ENCODE measurements at regions not wholly inside any gene's neighbourhood (a gene's known extent, or its start where the extent isn't known, plus 50 kb on each side); places are given as distances from the start of the nearest gene placed in this dataset.

- H3K4ac ChIP-seq (ENCODE audit: low read depth in 1 of 2, low read length in 2 of 2) = no peak overlapping the region
- H3K18ac ChIP-seq (ENCODE audit: low read depth in 1 of 2, low read length in 2 of 2) = peak overlapping the region in 1 of 2 experiments; percentile 54
- no peak overlapping the region for H2AK5ac ChIP-seq (ENCODE audit: low read length, severe bottlenecking)
- no peaks in the 10 kb centered on the region for H3K27me3 ChIP-seq (ENCODE audit: control insufficient read depth in 1 of 2, insufficient read depth in 1 of 2, low read length in 2 of 2)
- H4K8ac ChIP-seq (ENCODE audit: low read length) = no peak overlapping the region
- H3K4me3 ChIP-seq (ENCODE audit: insufficient read depth in 1 of 2, low read depth in 1 of 2, low read length in 2 of 2) = no peak overlapping the region
- no CpG with 5 or more reads among the region's 1 CpG for WGBS
- H3K23ac ChIP-seq (ENCODE audit: low read length in 2 of 2) = no peak overlapping the region
- no peak overlapping the region for H2AFZ ChIP-seq (ENCODE audit: low read depth, low read length)
- H2BK15ac ChIP-seq (ENCODE audit: low read depth, poor library complexity, severe bottlenecking) = no peak overlapping the region
- H3K9ac ChIP-seq (ENCODE audit: low read length) = no peak overlapping the region
- no peaks in the 10 kb centered on the region for H3K79me1 ChIP-seq (replicated peaks; ENCODE audit: low read length, poor library complexity, severe bottlenecking)
- H2BK5ac ChIP-seq (ENCODE audit: low read depth, low read length, poor library complexity, severe bottlenecking) = no peak overlapping the region
- H2BK120ac ChIP-seq (ENCODE audit: low read depth, low read length) = no peak overlapping the region
- H3K4me2 ChIP-seq (ENCODE audit: low read length, poor library complexity, severe bottlenecking) = no peak overlapping the region
- H3K4me1 ChIP-seq (ENCODE audit: control insufficient read depth, insufficient read depth, low read depth, low read length) = peaks cover 6% of the 10 kb centered on the region
- H4K91ac ChIP-seq (ENCODE audit: low read length) = no peak overlapping the region
- H3K14ac ChIP-seq (ENCODE audit: low read length in 2 of 2) = no peak overlapping the region
- H3K27ac ChIP-seq (ENCODE audit: low read length, poor library complexity, severe bottlenecking) = no peak overlapping the region
- no peak for DNase-seq
- H3K36me3 ChIP-seq (ENCODE audit: control insufficient read depth in 1 of 2, insufficient read depth in 2 of 2, low read depth in 1 of 2, low read length in 2 of 2) = no peaks in the 10 kb centered on the region
- no peaks in the 10 kb centered on the region for H3K9me3 ChIP-seq (ENCODE audit: control insufficient read depth, low read length)
- no peak overlapping the region for H2BK12ac ChIP-seq (ENCODE audit: low read length in 2 of 2)
These were observed 308.8 kb downstream of the HHIPL2 start for GRCh38 chr1:222239130-222239529.

DNA sequence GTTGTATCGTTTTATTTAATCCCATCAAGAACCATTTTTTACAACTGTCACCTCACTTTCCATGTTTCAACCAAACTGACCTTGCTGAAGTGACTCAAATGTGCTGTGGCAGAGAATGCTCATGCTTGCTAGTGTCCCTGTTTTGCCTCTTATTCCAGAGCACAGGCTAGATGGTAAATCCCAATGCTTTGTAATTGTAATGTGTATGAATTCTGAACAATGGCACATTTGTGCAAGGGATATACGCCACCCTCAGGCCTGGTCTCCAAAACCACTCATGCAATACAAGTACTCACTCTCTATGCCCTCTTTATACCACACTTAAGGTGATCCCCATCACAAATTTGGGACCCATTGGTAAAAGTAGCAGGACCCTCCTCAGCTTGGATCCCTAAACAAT, 313.6 kb downstream of the HHIPL2 start:
- Histone ChIP-seq H3K36me3 (ENCODE audit: control insufficient read depth in 1 of 2, insufficient read depth in 2 of 2, low read depth in 1 of 2, low read length in 2 of 2) (no peaks in the 10 kb centered on the region), H3K4ac (ENCODE audit: low read depth in 1 of 2, low read length in 2 of 2) (no peak overlapping the region), H3K23ac (ENCODE audit: low read length in 2 of 2) (no peak overlapping the region), H3K9ac (ENCODE audit: low read length) (no peak overlapping the region), H4K8ac (ENCODE audit: low read length) (no peak overlapping the region), H2AK5ac (ENCODE audit: low read length, severe bottlenecking) (no peak overlapping the region), H3K4me3 (ENCODE audit: insufficient read depth in 1 of 2, low read depth in 1 of 2, low read length in 2 of 2) (no peak overlapping the region), H3K4me1 (ENCODE audit: control insufficient read depth, insufficient read depth, low read depth, low read length) (no peaks in the 10 kb centered on the region), H3K27ac (ENCODE audit: low read length, poor library complexity, severe bottlenecking) (no peak overlapping the region), H3K14ac (ENCODE audit: low read length in 2 of 2) (no peak overlapping the region), H3K79me1 (replicated peaks; ENCODE audit: low read length, poor library complexity, severe bottlenecking) (no peaks in the 10 kb centered on the region), H2BK12ac (ENCODE audit: low read length in 2 of 2) (peak overlapping the region; percentile 24 to 66), H2AFZ (ENCODE audit: low read depth, low read length) (no peak overlapping the region), H2BK120ac (ENCODE audit: low read depth, low read length) (peak overlapping the region; percentile 30), H3K27me3 (ENCODE audit: control insufficient read depth in 1 of 2, insufficient read depth in 1 of 2, low read length in 2 of 2) (no peaks in the 10 kb centered on the region), H3K18ac (ENCODE audit: low read depth in 1 of 2, low read length in 2 of 2) (no peak overlapping the region), H3K9me3 (ENCODE audit: control insufficient read depth, low read length) (peaks cover 5% of the 10 kb centered on the region), H4K91ac (ENCODE audit: low read length) (no peak overlapping the region), H2BK5ac (ENCODE audit: low read depth, low read length, poor library complexity, severe bottlenecking) (no peak overlapping the region), H2BK15ac (ENCODE audit: low read depth, poor library complexity, severe bottlenecking) (no peak overlapping the region), H3K4me2 (ENCODE audit: low read length, poor library complexity, severe bottlenecking) (no peak overlapping the region)
- no peak for DNase-seq
- 95% methylated on average over 2 of the region's 2 CpGs for WGBS

DNA sequence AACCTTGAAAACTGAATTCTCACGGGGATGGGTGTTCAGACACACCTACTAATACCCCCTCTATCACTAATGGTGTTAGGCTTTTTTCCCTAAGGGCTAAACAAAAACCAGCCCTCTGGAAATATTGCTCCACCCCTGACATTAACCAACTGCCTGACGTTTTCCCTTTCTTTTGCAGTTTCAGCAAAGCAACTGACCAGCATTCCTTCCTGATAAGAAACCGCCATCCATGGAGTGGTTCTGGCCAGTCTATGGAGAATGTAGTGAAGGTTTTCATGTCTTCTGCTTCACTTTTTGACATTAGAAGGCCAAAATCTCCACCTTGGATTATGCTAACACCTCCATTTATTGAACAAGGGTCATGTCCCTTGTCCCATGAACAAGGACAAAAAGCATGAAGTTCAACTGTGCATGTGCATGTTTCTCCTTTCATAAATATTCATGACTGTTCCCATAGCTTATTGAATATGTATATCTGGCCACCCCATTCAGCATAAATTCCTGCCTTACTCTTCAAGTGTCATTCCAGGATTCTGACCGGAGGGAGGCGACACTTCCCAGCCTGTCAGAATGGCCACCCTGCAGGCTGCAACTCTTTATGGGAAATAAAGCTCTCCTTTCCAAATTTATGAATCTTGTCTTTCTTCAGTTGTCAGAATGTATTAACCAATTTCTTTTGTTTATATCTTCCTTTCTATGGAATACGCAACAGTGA, 314.3 kb downstream of the HHIPL2 start:
- peak; percentile 88 for DNase-seq
- Histone ChIP-seq H3K4ac (ENCODE audit: low read depth in 1 of 2, low read length in 2 of 2) (no peak overlapping the region), H2BK120ac (ENCODE audit: low read depth, low read length) (no peak overlapping the region), H4K8ac (ENCODE audit: low read length) (no peak overlapping the region), H3K27me3 (ENCODE audit: control insufficient read depth in 1 of 2, insufficient read depth in 1 of 2, low read length in 2 of 2) (no peaks in the 10 kb centered on the region), H2AFZ (ENCODE audit: low read depth, low read length) (no peak overlapping the region), H2BK5ac (ENCODE audit: low read depth, low read length, poor library complexity, severe bottlenecking) (no peak overlapping the region), H3K27ac (ENCODE audit: low read length, poor library complexity, severe bottlenecking) (no peak overlapping the region), H3K79me1 (replicated peaks; ENCODE audit: low read length, poor library complexity, severe bottlenecking) (no peaks in the 10 kb centered on the region), H3K36me3 (ENCODE audit: control insufficient read depth in 1 of 2, insufficient read depth in 2 of 2, low read depth in 1 of 2, low read length in 2 of 2) (no peaks in the 10 kb centered on the region), H3K23ac (ENCODE audit: low read length in 2 of 2) (no peak overlapping the region), H3K14ac (ENCODE audit: low read length in 2 of 2) (no peak overlapping the region), H2BK15ac (ENCODE audit: low read depth, poor library complexity, severe bottlenecking) (no peak overlapping the region), H3K9ac (ENCODE audit: low read length) (no peak overlapping the region), H2BK12ac (ENCODE audit: low read length in 2 of 2) (no peak overlapping the region), H3K9me3 (ENCODE audit: control insufficient read depth, low read length) (peaks cover 11% of the 10 kb centered on the region), H3K18ac (ENCODE audit: low read depth in 1 of 2, low read length in 2 of 2) (no peak overlapping the region), H3K4me3 (ENCODE audit: insufficient read depth in 1 of 2, low read depth in 1 of 2, low read length in 2 of 2) (no peak overlapping the region), H3K4me1 (ENCODE audit: control insufficient read depth, insufficient read depth, low read depth, low read length) (no peaks in the 10 kb centered on the region), H4K91ac (ENCODE audit: low read length) (no peak overlapping the region), H3K4me2 (ENCODE audit: low read length, poor library complexity, severe bottlenecking) (no peak overlapping the region), H2AK5ac (ENCODE audit: low read length, severe bottlenecking) (no peak overlapping the region)
- whole genome bisulfite sequencing = 57% methylated on average over 5 of the region's 6 CpGs

- Histone ChIP-seq H3K9me3 (ENCODE audit: control insufficient read depth, low read length) (peaks cover 12% of the 10 kb centered on the region), H2BK12ac (ENCODE audit: low read length in 2 of 2) (no peak overlapping the region), H3K14ac (ENCODE audit: low read length in 2 of 2) (no peak overlapping the region), H4K8ac (ENCODE audit: low read length) (no peak overlapping the region), H3K9ac (ENCODE audit: low read length) (no peak overlapping the region), H3K79me1 (replicated peaks; ENCODE audit: low read length, poor library complexity, severe bottlenecking) (no peaks in the 10 kb centered on the region), H3K4ac (ENCODE audit: low read depth in 1 of 2, low read length in 2 of 2) (no peak overlapping the region), H3K27ac (ENCODE audit: low read length, poor library complexity, severe bottlenecking) (no peak overlapping the region), H2BK15ac (ENCODE audit: low read depth, poor library complexity, severe bottlenecking) (no peak overlapping the region), H2AFZ (ENCODE audit: low read depth, low read length) (no peak overlapping the region), H3K27me3 (ENCODE audit: control insufficient read depth in 1 of 2, insufficient read depth in 1 of 2, low read length in 2 of 2) (no peaks in the 10 kb centered on the region), H3K23ac (ENCODE audit: low read length in 2 of 2) (no peak overlapping the region), H3K4me1 (ENCODE audit: control insufficient read depth, insufficient read depth, low read depth, low read length) (no peaks in the 10 kb centered on the region), H4K91ac (ENCODE audit: low read length) (no peak overlapping the region), H2BK120ac (ENCODE audit: low read depth, low read length) (no peak overlapping the region), H3K4me2 (ENCODE audit: low read length, poor library complexity, severe bottlenecking) (no peak overlapping the region), H2AK5ac (ENCODE audit: low read length, severe bottlenecking) (no peak overlapping the region), H2BK5ac (ENCODE audit: low read depth, low read length, poor library complexity, severe bottlenecking) (no peak overlapping the region), H3K18ac (ENCODE audit: low read depth in 1 of 2, low read length in 2 of 2) (no peak overlapping the region), H3K4me3 (ENCODE audit: insufficient read depth in 1 of 2, low read depth in 1 of 2, low read length in 2 of 2) (no peak overlapping the region), H3K36me3 (ENCODE audit: control insufficient read depth in 1 of 2, insufficient read depth in 2 of 2, low read depth in 1 of 2, low read length in 2 of 2) (no peaks in the 10 kb centered on the region)
- peak; percentile 47 for DNase-seq
These were observed 315.1 kb downstream of the HHIPL2 start for GRCh38 chr1:222232842-222233241.

All from mesenchymal stem cell (in vitro differentiated cells and primary cell).